A549 (cell line): ENCODE measurements at regions not wholly inside any gene's neighbourhood (a gene's known extent, or its start where the extent isn't known, plus 50 kb on each side); places are given as distances from the start of the nearest gene placed in this dataset.
A peak's percentile ranks its signal among the peaks of the same experiment; 100 is the strongest.

Experiments
- ATAC-seq, 2 experiments: fragments of 200-7000 bp in 1 of 2; fragments of >200 bp in 1 of 2; cut with Nextera tagmentation in 1 of 2; cut with Tn5 transposase in 1 of 2; 3 replicates each; pipeline versions ENCODE4 v1.8.0 to v1.9.1; 2018 to 2020; ENCODE audit warnings: mild to moderate bottlenecking in 1 of 2, moderate library complexity in 1 of 2
- CTCF ChIA-PET: fragments of 300-600 bp; sonication (Branson Sonifier 250); formaldehyde crosslinking; extraction: SDS; loops from one replicate; lab custom pipeline; 2021; ENCODE audit warnings: antibody characterized with exemption, inconsistent platforms; lab: Yijun Ruan, JAX
- POLR2A ChIA-PET: fragments of 350-600 bp; formaldehyde crosslinking; extraction: SDS; loops from one replicate; lab custom pipeline; 2021; ENCODE audit warnings: antibody characterized with exemption, inconsistent platforms; lab: Yijun Ruan, JAX
- DNase-seq, 2 experiments: peaks; one replicate each; pipeline versions ENCODE4 v3.0.0 to v3.0.0-alpha.2; 2011 to 2016; ENCODE audit warnings: low read depth in 1 of 2, low spot score in 1 of 2
- FAIRE-seq: peaks from 2 replicates; lab custom pipeline; 2011; peaks lifted over from hg19 to GRCh38; lab: Jason Lieb, UNC
- H3K27ac ChIP-seq, 2 experiments: fragments of >200 bp; sonication (Bioruptor Twin); formaldehyde crosslinking; 3 replicates each; pipeline ENCODE4 v1.5.1; 2016 to 2017
- H3K4me1 ChIP-seq: fragments of >200 bp; sonication (Bioruptor Twin); formaldehyde crosslinking; 3 replicates; pipeline ENCODE4 v1.6.1; 2016
- H3K4me2 ChIP-seq: fragments of >200 bp; sonication (Bioruptor Twin); formaldehyde crosslinking; 3 replicates; pipeline ENCODE4 v1.6.1; 2016
- H3K4me3 ChIP-seq: fragments of >200 bp; sonication (Bioruptor Twin); formaldehyde crosslinking; 3 replicates; pipeline ENCODE4 v1.5.1; 2016
- H3K9me3 ChIP-seq: fragments of >200 bp; sonication (Bioruptor Twin); formaldehyde crosslinking; 3 replicates; pipeline ENCODE4 v1.6.1; 2016
- BCL3 ChIP-seq: fragments of >200 bp; sonication (Bioruptor Twin); formaldehyde crosslinking; IDR thresholded peaks from 3 replicates; pipeline ENCODE4 v1.6.1; 2016
- BHLHE40 ChIP-seq: IDR thresholded peaks from 2 replicates; pipeline ENCODE4 v1.6.1; 2012; ENCODE audit warnings: low read depth, low read length, inconsistent platforms
- CBX8 ChIP-seq: fragments of 200-600 bp; sonication (generic); IDR thresholded peaks from 2 replicates; pipeline ENCODE4 v1.6.1; 2016
- CEBPB ChIP-seq, 2 experiments: fragments of >200 bp in 1 of 2; sonication (Bioruptor Twin) in 1 of 2; formaldehyde crosslinking in 1 of 2; IDR thresholded peaks; 2 replicates each; pipeline ENCODE4 v1.6.1; 2012 to 2016
- CHD4 ChIP-seq: fragments of 200-600 bp; sonication (generic); IDR thresholded peaks from 2 replicates; pipeline ENCODE4 v1.6.1; 2016; ENCODE audit warnings: antibody characterized with exemption, mild to moderate bottlenecking, borderline replicate concordance
- EHF ChIP-seq: fragments of 250-450 bp; sonication (Bioruptor Pico); IDR thresholded peaks from 2 replicates; pipeline ENCODE4 v1.5.0; 2020; ENCODE audit warnings: mild to moderate bottlenecking
- EHMT2 ChIP-seq: fragments of 200-600 bp; sonication (generic); IDR thresholded peaks from 2 replicates; pipeline ENCODE4 v1.6.1; 2016; ENCODE audit warnings: antibody characterized with exemption, low read depth, mild to moderate bottlenecking, moderate library complexity
- ELK1 ChIP-seq: fragments of 150-350 bp; IDR thresholded peaks from 2 replicates; pipeline ENCODE4 v1.6.1; 2014; ENCODE audit warnings: low read depth, mild to moderate bottlenecking, low read length
- GATA3 ChIP-seq: IDR thresholded peaks from 2 replicates; pipeline ENCODE4 v1.6.1; 2012; ENCODE audit warnings: borderline replicate concordance
- HOXB13 ChIP-seq: fragments of 250-450 bp; sonication (Bioruptor Pico); IDR thresholded peaks from 2 replicates; pipeline ENCODE4 v1.5.0; 2020; ENCODE audit warnings: low read depth, mild to moderate bottlenecking, moderate library complexity
- JUN ChIP-seq, 2 experiments: fragments of >200 bp; sonication (Bioruptor Twin); formaldehyde crosslinking; IDR thresholded peaks; 2 replicates in 1 of 2; 3 replicates in 1 of 2; pipeline ENCODE4 v1.6.1; 2016 to 2017
- JUNB ChIP-seq: fragments of >200 bp; sonication (Bioruptor Twin); formaldehyde crosslinking; IDR thresholded peaks from 2 replicates; pipeline ENCODE4 v1.6.1; 2016
- KDM1A ChIP-seq: fragments of 200-600 bp; sonication (generic); IDR thresholded peaks from 2 replicates; pipeline ENCODE4 v1.6.1; 2016; ENCODE audit warnings: low read depth, mild to moderate bottlenecking
- MAX ChIP-seq: IDR thresholded peaks from 2 replicates; pipeline ENCODE4 v1.6.1; 2012
- MAZ ChIP-seq: fragments of 150-350 bp; IDR thresholded peaks from 2 replicates; pipeline ENCODE4 v1.6.1; 2014; ENCODE audit warnings: antibody characterized with exemption, low read depth, low read length, borderline replicate concordance
- MYC ChIP-seq: IDR thresholded peaks from 2 replicates; pipeline ENCODE4 v1.6.1; 2012; ENCODE audit warnings: mild to moderate bottlenecking, inconsistent platforms, low read length, improper control_type of control experiment, borderline replicate concordance
- NR3C1 ChIP-seq: fragments of >200 bp; sonication (Bioruptor Twin); formaldehyde crosslinking; IDR thresholded peaks from 3 replicates; pipeline ENCODE4 v1.6.1; 2017
- POLR2AphosphoS2 ChIP-seq: conservative IDR thresholded peaks from 2 replicates; pipeline ENCODE4 v1.6.1; 2012; ENCODE audit warnings: low read length, improper control_type of control experiment, inconsistent platforms
- RARB ChIP-seq: fragments of 250-450 bp; sonication (Bioruptor Pico); IDR thresholded peaks from 2 replicates; pipeline ENCODE4 v1.8.0; 2021; ENCODE audit warnings: mild to moderate bottlenecking, moderate library complexity
- RFX5 ChIP-seq: fragments of 450-650 bp; IDR thresholded peaks from 2 replicates; pipeline ENCODE4 v1.7.1; 2014; ENCODE audit warnings: antibody characterized with exemption, mild to moderate bottlenecking, moderate library complexity
- TFCP2L1 ChIP-seq: fragments of 250-450 bp; sonication (Bioruptor Pico); IDR thresholded peaks from 2 replicates; pipeline ENCODE4 v1.5.0; 2021; ENCODE audit warnings: mild to moderate bottlenecking
- TP53 ChIP-seq: fragments of 250-450 bp; sonication (Bioruptor Pico); IDR thresholded peaks from 2 replicates; pipeline ENCODE4 v1.5.0; 2021; ENCODE audit warnings: mild to moderate bottlenecking, moderate library complexity
- USF2 ChIP-seq: fragments of 450-650 bp; IDR thresholded peaks from 2 replicates; pipeline ENCODE4 v1.6.1; 2014; ENCODE audit warnings: antibody characterized with exemption
- ZFP36 ChIP-seq: fragments of 450-650 bp; IDR thresholded peaks from 2 replicates; pipeline ENCODE4 v1.6.1; 2014; ENCODE audit warnings: borderline replicate concordance; ENCODE audit not compliant: partially characterized antibody
- ZNF302 ChIP-seq: fragments of 250-450 bp; sonication (Bioruptor Pico); IDR thresholded peaks from 2 replicates; pipeline ENCODE4 v1.9.0; 2021; ENCODE audit warnings: inconsistent platforms, mild to moderate bottlenecking, moderate library complexity
- WGBS: methylation state at CpG from one replicate; pipeline ENCODE4 v1.1.6; 2017; ENCODE audit errors: missing lambda C conversion rate; 5-methylcytosine and 5-hydroxymethylcytosine counted together
- TF ChIP-seq, protein P1 (sequence below): fragments of 250-450 bp; sonication (Bioruptor Pico); IDR thresholded peaks from 2 replicates; pipeline ENCODE4 v1.5.0; 2020; ENCODE audit warnings: low read depth, mild to moderate bottlenecking, moderate library complexity
- TF ChIP-seq, protein P2 (sequence below): fragments of >200 bp; sonication (Bioruptor Twin); formaldehyde crosslinking; IDR thresholded peaks from 2 replicates; pipeline ENCODE4 v1.6.1; 2016

- Histone ChIP-seq H3K4me1 (no peaks in the 10 kb centered on the region), H3K4me3 (no peak overlapping the region), H3K9me3 (no peaks in the 10 kb centered on the region), H3K27ac (no peak overlapping the region), H3K4me2 (no peak overlapping the region)
- ChIA-PET POLR2A (no interaction called here), CTCF (no interaction called here)
- FAIRE-seq (no peak), ATAC-seq (no peak), DNase-seq (no peak)
- TF ChIP-seq, protein P1, sequence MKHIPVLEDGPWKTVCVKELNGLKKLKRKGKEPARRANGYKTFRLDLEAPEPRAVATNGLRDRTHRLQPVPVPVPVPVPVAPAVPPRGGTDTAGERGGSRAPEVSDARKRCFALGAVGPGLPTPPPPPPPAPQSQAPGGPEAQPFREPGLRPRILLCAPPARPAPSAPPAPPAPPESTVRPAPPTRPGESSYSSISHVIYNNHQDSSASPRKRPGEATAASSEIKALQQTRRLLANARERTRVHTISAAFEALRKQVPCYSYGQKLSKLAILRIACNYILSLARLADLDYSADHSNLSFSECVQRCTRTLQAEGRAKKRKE (CRISPR knock-in tag): no peak
- TF ChIP-seq HOXB13 (no peak), MYC (no peak), ZFP36 (no peak)
- 0% methylated on average over 2 of the region's 2 CpGs for WGBS
Observed at GRCh38 chrX:127011629-127012028, 192.1 kb downstream of the PRR32 start.

- 2% methylated on average over 2 of the region's 2 CpGs for WGBS
- DNase-seq (no peak), FAIRE-seq (no peak), ATAC-seq (no peak)
- H3K27ac ChIP-seq: no peak overlapping the region
- H3K9me3 ChIP-seq: no peaks in the 10 kb centered on the region
- ChIA-PET CTCF (no interaction called here), POLR2A (no interaction called here)
- H3K4me2 ChIP-seq: no peak overlapping the region
- TF ChIP-seq BHLHE40 (no peak), JUN (IDR thresholded peaks at IDR 0.05) (no peak), GATA3 (no peak), CBX8 (no peak), NR3C1 (no peak), MAX (no peak), CEBPB (IDR thresholded peaks at IDR 0.05) (no peak), ELK1 (no peak), RFX5 (no peak), RARB (CRISPR knock-in tag) (no peak)
- no peaks in the 10 kb centered on the region for H3K4me1 ChIP-seq
- H3K4me3 ChIP-seq: no peak overlapping the region
Observed at GRCh38 chrX:127025013-127025412, 205.5 kb downstream of the PRR32 start.

GRCh38 chrX:127030016-127030748 lies 210.7 kb downstream of the PRR32 start:
- ATAC-seq: no peak
- POLR2A ChIA-PET: no interaction called here
- TF ChIP-seq TP53 (CRISPR knock-in tag) (no peak), KDM1A (no peak), JUN (IDR thresholded peaks at IDR 0.05) (no peak), MYC (no peak)
- FAIRE-seq: peak; percentile 32
- Histone ChIP-seq H3K4me2 (no peak overlapping the region), H3K27ac (no peak overlapping the region), H3K9me3 (no peaks in the 10 kb centered on the region), H3K4me1 (no peaks in the 10 kb centered on the region), H3K4me3 (no peak overlapping the region)
- CTCF ChIA-PET: no interaction called here
- WGBS: 5% methylated on average over 5 of the region's 5 CpGs
- DNase-seq: no peak

GRCh38 chrX:127037159-127037558 lies 217.6 kb downstream of the PRR32 start:
- Histone ChIP-seq H3K4me3 (no peak overlapping the region), H3K4me1 (no peaks in the 10 kb centered on the region), H3K27ac (no peak overlapping the region), H3K4me2 (no peak overlapping the region), H3K9me3 (no peaks in the 10 kb centered on the region)
- ChIA-PET CTCF (no interaction called here), POLR2A (no interaction called here)
- DNase-seq (no peak), ATAC-seq (no peak), FAIRE-seq (no peak)
- 2% methylated on average over 2 of the region's 2 CpGs for WGBS
- TF ChIP-seq MAZ (no peak), CHD4 (no peak), POLR2AphosphoS2 (no peak), ZNF302 (CRISPR knock-in tag) (no peak), EHMT2 (no peak), JUNB (no peak), USF2 (no peak), BCL3 (no peak), EHF (CRISPR knock-in tag) (no peak), JUN (IDR thresholded peaks at IDR 0.05) (no peak), ZFP36 (no peak), TFCP2L1 (CRISPR knock-in tag) (no peak), RARB (CRISPR knock-in tag) (no peak)
- TF ChIP-seq, protein P1 (CRISPR knock-in tag): no peak
- TF ChIP-seq, protein P2, sequence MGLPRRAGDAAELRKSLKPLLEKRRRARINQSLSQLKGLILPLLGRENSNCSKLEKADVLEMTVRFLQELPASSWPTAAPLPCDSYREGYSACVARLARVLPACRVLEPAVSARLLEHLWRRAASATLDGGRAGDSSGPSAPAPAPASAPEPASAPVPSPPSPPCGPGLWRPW: no peak
